ENCODE measurements at regions not wholly inside any gene's neighbourhood (a gene's known extent, or its start where the extent isn't known, plus 50 kb on each side); places are given as distances from the start of the nearest gene placed in this dataset.

- no peaks in the 10 kb centered on the region for H3K9me3 ChIP-seq (ENCODE audit: insufficient read depth, low read length)
- H4K20me1 ChIP-seq (ENCODE audit: insufficient read depth, low read length), result no peaks in the 10 kb centered on the region
- H3K27me3 ChIP-seq (ENCODE audit: low read depth, low read length), result no peaks in the 10 kb centered on the region
- no peaks in the 10 kb centered on the region for H3K79me2 ChIP-seq (ENCODE audit: low read length)
- no peaks in the 10 kb centered on the region for H3K36me3 ChIP-seq (replicated peaks; ENCODE audit: low read depth, low read length)
- no peak overlapping the region for H3K4me2 ChIP-seq (ENCODE audit: low read length)
- no peaks in the 10 kb centered on the region for H3K4me1 ChIP-seq (ENCODE audit: low read length)
- no peak overlapping the region for H3K9ac ChIP-seq (ENCODE audit: low read length)
- no peak overlapping the region for H3K4me3 ChIP-seq (ENCODE audit: low read length)
- no peak overlapping the region for H3K27ac ChIP-seq (ENCODE audit: low read length)
- no peak overlapping the region for H2AFZ ChIP-seq (ENCODE audit: low read depth, low read length)
- TF ChIP-seq EZH2phosphoT487 (IDR thresholded peaks at IDR 0.05; ENCODE audit: low read depth) (no peak), CTCF (IDR thresholded peaks at IDR 0.05; ENCODE audit: low read depth, low read length) (no peak)
These were observed 72.5 kb downstream of the IFI44 start for GRCh38 chr1:78722105-78722504.

DNA sequence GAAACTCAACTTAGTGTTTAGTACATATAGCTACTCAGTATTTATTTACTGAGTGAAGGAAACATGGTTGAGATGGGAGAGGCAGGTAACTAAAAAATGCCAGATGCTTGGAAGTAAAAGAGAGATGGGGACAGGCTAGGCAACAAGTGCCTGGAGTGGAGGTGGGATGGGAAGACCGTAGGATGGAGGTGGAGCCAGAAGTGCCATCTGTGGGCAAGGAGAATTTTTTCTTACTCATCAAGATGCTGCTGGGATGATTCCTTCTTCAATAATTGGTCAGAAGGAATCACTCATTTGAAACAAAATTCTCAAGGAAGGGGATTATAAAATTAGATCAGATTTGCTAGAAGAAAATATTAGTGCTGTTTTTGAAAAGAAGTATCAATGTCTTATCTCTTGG, 72.9 kb downstream of the IFI44 start:
- Histone ChIP-seq H4K20me1 (ENCODE audit: insufficient read depth, low read length) (no peaks in the 10 kb centered on the region), H3K79me2 (ENCODE audit: low read length) (no peaks in the 10 kb centered on the region), H3K27ac (ENCODE audit: low read length) (no peak overlapping the region), H3K9me3 (ENCODE audit: insufficient read depth, low read length) (no peaks in the 10 kb centered on the region), H3K4me3 (ENCODE audit: low read length) (no peak overlapping the region), H3K4me1 (ENCODE audit: low read length) (no peaks in the 10 kb centered on the region), H3K36me3 (replicated peaks; ENCODE audit: low read depth, low read length) (no peaks in the 10 kb centered on the region), H3K4me2 (ENCODE audit: low read length) (no peak overlapping the region), H2AFZ (ENCODE audit: low read depth, low read length) (no peak overlapping the region), H3K9ac (ENCODE audit: low read length) (no peak overlapping the region), H3K27me3 (ENCODE audit: low read depth, low read length) (no peaks in the 10 kb centered on the region)
- TF ChIP-seq EZH2phosphoT487 (IDR thresholded peaks at IDR 0.05; ENCODE audit: low read depth) (no peak), CTCF (IDR thresholded peaks at IDR 0.05; ENCODE audit: low read depth, low read length) (no peak)

DNA sequence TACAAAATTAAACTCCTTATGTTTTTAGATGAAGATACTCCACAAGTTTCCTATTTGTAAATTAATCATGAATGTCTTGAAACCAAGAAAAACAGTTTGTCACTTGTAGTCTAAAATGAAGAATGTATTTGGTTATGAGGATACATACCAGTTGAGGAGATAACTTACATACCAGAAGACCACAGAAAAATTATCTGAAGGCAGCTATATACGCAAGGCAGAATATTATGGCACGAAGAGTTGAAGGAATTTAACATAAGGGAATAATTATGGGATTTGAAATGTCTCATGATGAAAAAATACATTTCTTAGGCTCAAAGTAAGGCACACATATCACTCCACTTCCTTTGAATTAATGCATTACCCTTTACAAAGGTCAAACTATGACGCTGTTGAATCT, 73.3 kb downstream of the IFI44 start:
- Histone ChIP-seq H3K27ac (ENCODE audit: low read length) (no peak overlapping the region), H3K4me3 (ENCODE audit: low read length) (no peak overlapping the region), H3K27me3 (ENCODE audit: low read depth, low read length) (no peaks in the 10 kb centered on the region), H4K20me1 (ENCODE audit: insufficient read depth, low read length) (no peaks in the 10 kb centered on the region), H2AFZ (ENCODE audit: low read depth, low read length) (no peak overlapping the region), H3K36me3 (replicated peaks; ENCODE audit: low read depth, low read length) (no peaks in the 10 kb centered on the region), H3K9ac (ENCODE audit: low read length) (no peak overlapping the region), H3K79me2 (ENCODE audit: low read length) (no peaks in the 10 kb centered on the region), H3K4me2 (ENCODE audit: low read length) (no peak overlapping the region), H3K4me1 (ENCODE audit: low read length) (no peaks in the 10 kb centered on the region), H3K9me3 (ENCODE audit: insufficient read depth, low read length) (no peaks in the 10 kb centered on the region)
- TF ChIP-seq CTCF (IDR thresholded peaks at IDR 0.05; ENCODE audit: low read depth, low read length) (no peak), EZH2phosphoT487 (IDR thresholded peaks at IDR 0.05; ENCODE audit: low read depth) (no peak)

DNA sequence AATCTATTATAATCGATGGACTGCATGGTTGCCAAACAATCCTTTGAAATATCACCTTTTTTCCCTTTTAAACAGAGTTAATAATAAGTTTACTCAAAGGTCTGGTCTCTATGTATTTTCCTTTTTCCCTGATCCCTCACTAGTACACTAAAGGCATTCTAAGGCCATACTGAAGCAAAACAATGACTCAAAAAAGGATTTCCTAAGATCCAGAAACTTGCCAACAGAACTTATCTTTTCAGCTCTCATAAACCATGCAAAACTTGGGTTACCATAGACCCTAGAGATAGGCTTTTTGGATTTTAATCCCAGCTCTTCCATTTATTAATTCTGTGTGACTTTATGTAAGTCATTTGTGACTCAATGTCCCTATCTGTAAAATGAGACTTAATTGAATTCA, 77.1 kb downstream of the IFI44 start:
- no peaks in the 10 kb centered on the region for H3K27me3 ChIP-seq (ENCODE audit: low read depth, low read length)
- no peaks in the 10 kb centered on the region for H3K9me3 ChIP-seq (ENCODE audit: insufficient read depth, low read length)
- H3K36me3 ChIP-seq (replicated peaks; ENCODE audit: low read depth, low read length), result no peaks in the 10 kb centered on the region
- no peaks in the 10 kb centered on the region for H4K20me1 ChIP-seq (ENCODE audit: insufficient read depth, low read length)
- no peaks in the 10 kb centered on the region for H3K79me2 ChIP-seq (ENCODE audit: low read length)
- no peaks in the 10 kb centered on the region; the same call in 1 of the 2 replicates for H3K4me1 ChIP-seq (ENCODE audit: low read length)
- H3K4me3 ChIP-seq (ENCODE audit: low read length), result no peak overlapping the region
- H2AFZ ChIP-seq (ENCODE audit: low read depth, low read length), result no peak overlapping the region
- no peak for TF ChIP-seq EZH2phosphoT487 (IDR thresholded peaks at IDR 0.05; ENCODE audit: low read depth)
- TF ChIP-seq CTCF (IDR thresholded peaks at IDR 0.05; ENCODE audit: low read depth, low read length), result no peak
- no peak overlapping the region for H3K4me2 ChIP-seq (ENCODE audit: low read length)
- no peak overlapping the region for H3K9ac ChIP-seq (ENCODE audit: low read length)
- no peak overlapping the region for H3K27ac ChIP-seq (ENCODE audit: low read length)
